Activated T-helper 2 cell treated with anti-CD3 and anti-CD28 coated beads, Interferon-gamma antibody, Interleukin-2, Interleukin-4, amounts not matched to agents 10 μg/mL and 5 μg/mL and 100 μg/mL, durations not matched to agents 14 hours and 24 hours and 36 hours (primary cell): ENCODE measurements at regions not wholly inside any gene's neighbourhood (a gene's known extent, or its start where the extent isn't known, plus 50 kb on each side); places are given as distances from the start of the nearest gene placed in this dataset.

Source experiments
- DNase-seq: peaks from one replicate; pipeline ENCODE4 v3.0.0; 2021; ENCODE audit warnings: low spot score
- H3K27ac Mint-ChIP-seq: one replicate; pipeline ENCODE4 v1.8.0; 2021; ENCODE audit warnings: mixed read lengths
- H3K27me3 Mint-ChIP-seq: one replicate; pipeline ENCODE4 v1.8.0; 2021; ENCODE audit warnings: low read depth, mixed read lengths
- H3K36me3 Mint-ChIP-seq: one replicate; pipeline ENCODE4 v1.8.0; 2021; ENCODE audit warnings: low read depth, mixed read lengths
- H3K4me1 Mint-ChIP-seq: one replicate; pipeline ENCODE4 v1.8.0; 2021; ENCODE audit warnings: low read depth, mixed read lengths
- H3K4me3 Mint-ChIP-seq: one replicate; pipeline ENCODE4 v1.8.0; 2021; ENCODE audit warnings: low read depth, mild to moderate bottlenecking, moderate library complexity, mixed read lengths
- H3K9me3 Mint-ChIP-seq: one replicate; pipeline ENCODE4 v1.8.0; 2021; ENCODE audit warnings: mixed read lengths
- intact Hi-C: fragments of 100-400 bp; cut with micrococcal nuclease; formaldehyde crosslinking; loops from one replicate; pipeline ENCODE4 v1.15.1; 2023

DNA sequence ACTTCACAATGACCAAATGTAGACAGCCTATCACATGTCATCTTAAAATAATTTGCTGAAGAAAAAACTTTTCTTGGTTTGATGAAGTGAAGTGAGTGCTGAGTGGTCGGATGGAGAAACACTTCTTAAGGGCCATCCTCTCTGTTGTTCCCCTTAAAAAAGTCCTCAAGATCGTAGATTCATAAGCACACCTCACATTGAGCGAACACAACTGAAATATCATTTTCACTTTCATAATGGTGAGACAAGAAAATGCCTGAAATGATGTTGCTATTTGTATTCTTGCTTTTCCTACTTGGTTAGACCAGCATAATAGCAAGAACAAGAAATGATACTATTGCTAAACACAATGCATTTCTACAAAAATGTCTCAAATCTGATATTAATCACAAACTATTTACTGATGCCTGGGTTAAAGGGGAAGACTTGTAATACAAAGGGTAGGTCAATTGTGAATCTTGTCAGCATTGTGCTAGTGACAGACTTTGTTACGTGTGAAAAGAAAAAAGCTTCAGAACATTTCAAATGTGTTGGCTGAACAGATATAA lies 305.6 kb upstream of the NR3C2 start:
- no peaks in the 10 kb centered on the region for H3K36me3 Mint-ChIP-seq

DNA sequence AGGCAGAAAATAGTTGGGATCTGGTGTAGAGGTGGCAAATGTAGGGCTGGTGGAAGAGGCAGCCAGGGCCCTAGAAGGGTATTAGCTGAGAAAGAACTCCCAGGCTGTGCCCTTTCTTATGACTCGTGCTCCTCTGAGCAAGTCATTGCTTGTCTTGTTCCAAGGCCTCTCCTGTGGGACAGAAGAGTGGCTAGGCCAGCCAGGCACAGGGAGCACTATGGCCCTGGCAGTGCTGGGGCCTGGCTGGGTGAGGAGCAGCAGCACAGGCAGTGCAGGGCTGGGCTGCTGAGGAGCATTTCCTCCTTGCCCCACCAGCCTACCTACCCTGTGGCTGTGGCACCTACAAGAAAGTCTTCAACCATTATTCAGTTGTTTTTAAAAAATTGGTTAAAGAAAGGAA lies 298.5 kb upstream of the NR3C2 start:
- no peak for DNase-seq
- intact Hi-C loops = no loop called here
- H3K4me1 Mint-ChIP-seq = no peaks in the 10 kb centered on the region

More for the DNA sequence above, 305.6 kb upstream of the NR3C2 start:
- peaks cover 5% of the 10 kb centered on the region for H3K4me1 Mint-ChIP-seq
- DNase-seq = no peak
- intact Hi-C loops = no loop called here
- no peak overlapping the region for H3K4me3 Mint-ChIP-seq
- H3K27ac Mint-ChIP-seq = no peak overlapping the region
- no peaks in the 10 kb centered on the region for H3K9me3 Mint-ChIP-seq
- no peaks in the 10 kb centered on the region for H3K27me3 Mint-ChIP-seq

DNA sequence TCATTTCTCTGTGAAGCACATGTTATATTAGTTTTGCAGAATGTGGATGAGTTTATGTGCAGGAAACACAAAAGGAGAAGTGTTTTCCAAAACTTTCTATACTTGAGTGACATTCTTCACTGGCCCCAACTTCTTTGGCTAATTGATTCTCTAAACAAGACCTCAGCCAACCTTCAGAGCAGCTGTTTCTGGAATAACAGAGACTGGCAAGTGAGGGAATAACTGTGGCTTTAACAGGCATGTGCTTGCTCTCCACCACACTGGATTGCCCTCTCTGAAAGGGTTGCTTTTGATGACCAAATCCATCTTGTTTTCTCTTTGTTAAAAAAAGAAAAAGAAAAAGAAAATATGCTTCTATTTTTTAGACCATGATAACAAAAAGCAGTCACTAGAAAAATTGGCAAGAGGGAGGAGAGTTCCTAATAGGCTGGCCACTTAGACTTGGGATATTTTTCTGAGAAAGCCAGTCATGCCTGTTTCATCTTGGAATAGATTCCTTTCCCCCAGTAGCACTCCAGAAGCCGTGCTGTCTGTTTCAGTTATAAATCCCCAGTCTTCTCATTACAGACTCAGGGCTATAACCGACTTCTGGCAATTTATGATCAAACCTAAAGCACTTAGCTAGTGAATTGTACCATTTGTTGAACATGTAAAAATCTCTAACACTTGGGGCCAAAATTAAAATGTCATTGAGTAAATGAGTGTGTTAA lies 295.0 kb upstream of the NR3C2 start:
- Mint-ChIP-seq H3K9me3 (peaks cover 3% of the 10 kb centered on the region), H3K4me3 (no peak overlapping the region), H3K27me3 (no peaks in the 10 kb centered on the region), H3K27ac (no peak overlapping the region), H3K36me3 (no peaks in the 10 kb centered on the region), H3K4me1 (no peaks in the 10 kb centered on the region)
- intact Hi-C loops = no loop called here
- DNase-seq = no peak

More for the DNA sequence above, 298.5 kb upstream of the NR3C2 start:
- Mint-ChIP-seq H3K9me3 (peaks cover 3% of the 10 kb centered on the region), H3K27ac (no peak overlapping the region), H3K36me3 (no peaks in the 10 kb centered on the region), H3K4me3 (no peak overlapping the region), H3K27me3 (no peaks in the 10 kb centered on the region)

DNA sequence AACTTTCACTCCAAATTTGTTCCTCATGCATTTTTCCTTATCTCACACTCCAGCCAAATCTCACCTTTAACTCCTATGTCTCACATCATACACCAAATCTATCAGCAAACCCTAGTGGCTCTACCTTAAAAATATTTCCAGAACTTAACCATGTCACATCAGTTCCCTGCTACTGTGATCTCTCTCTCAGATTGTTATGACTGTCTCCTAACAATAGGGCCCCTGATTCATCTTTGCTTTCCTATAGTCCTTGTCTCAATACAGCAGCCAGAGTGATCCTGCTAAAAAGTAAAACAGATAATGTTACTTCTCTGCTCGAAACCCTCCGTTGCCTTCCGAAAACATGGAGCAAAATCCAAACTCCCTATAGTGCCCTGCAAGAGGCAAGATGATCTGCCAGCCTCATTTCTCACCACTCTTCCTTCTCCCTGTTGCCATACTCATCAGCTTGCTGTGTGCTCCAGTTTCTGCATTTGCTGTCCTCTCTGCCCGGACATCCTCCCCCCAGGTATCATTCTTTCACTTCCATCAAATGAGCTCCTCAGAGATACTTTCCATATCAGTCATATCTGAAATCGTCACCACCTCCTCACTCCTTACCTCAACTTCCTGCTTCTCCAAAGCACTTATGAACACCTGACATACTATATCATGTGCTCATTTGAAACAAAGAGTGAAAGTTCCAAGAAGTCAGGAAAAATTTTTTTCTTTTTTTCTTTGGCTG lies 293.4 kb upstream of the NR3C2 start:
- intact Hi-C loops = no loop called here
- Mint-ChIP-seq H3K9me3 (peaks cover 3% of the 10 kb centered on the region), H3K27me3 (no peaks in the 10 kb centered on the region), H3K4me1 (no peaks in the 10 kb centered on the region), H3K4me3 (no peak overlapping the region), H3K36me3 (no peaks in the 10 kb centered on the region), H3K27ac (no peak overlapping the region)
- DNase-seq = peak; percentile 8

DNA sequence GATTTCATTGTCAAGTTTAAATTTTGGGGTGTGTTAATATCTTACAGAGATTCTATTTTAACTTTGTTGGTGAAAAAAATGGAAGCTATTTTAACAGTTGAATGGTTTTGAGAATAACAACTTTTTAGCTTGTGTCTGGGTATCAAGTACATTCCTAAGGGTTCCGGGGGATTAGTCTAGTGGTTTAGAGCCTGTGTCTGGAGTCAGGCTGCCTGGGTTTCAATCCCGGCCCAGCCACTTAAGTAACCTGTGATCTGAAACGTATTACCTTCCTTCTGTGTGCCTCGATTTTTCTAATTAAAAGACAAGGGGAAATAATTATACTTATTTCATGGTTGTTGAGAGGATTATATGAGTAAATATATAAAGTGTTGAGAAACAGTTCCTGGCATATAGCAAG lies 288.6 kb upstream of the NR3C2 start:
- Mint-ChIP-seq H3K36me3 (no peaks in the 10 kb centered on the region), H3K4me3 (no peak overlapping the region), H3K4me1 (no peaks in the 10 kb centered on the region), H3K9me3 (no peaks in the 10 kb centered on the region), H3K27ac (no peak overlapping the region), H3K27me3 (no peaks in the 10 kb centered on the region)
- DNase-seq = no peak
- intact Hi-C loops = no loop called here

DNA sequence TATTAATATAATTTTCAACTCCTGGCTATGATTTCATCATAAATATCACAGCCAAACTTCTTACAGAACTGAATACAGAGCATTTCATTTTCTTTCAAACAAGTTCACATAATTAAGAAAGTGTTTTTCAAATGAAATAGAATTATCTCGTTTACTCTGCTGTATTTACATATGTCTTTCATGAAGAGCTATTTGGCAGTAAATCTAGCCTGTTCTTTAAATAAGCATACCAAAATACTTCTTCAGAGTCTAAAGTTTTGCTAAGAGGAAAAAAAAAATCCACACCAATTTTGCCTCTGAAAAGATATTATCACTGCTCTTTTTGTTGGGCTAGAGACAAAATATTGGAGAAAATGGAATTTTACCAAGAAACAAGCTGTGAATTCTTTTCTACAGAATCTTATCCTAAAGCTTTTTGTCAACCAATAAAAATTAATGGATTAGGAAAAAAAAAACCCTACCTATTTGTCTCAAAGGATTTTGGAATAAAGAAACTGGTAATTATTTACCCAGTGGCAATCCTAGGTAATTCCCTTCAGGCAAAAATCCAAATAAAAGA lies 287.9 kb upstream of the NR3C2 start:
- DNase-seq = no peak
- no peaks in the 10 kb centered on the region for H3K9me3 Mint-ChIP-seq
- intact Hi-C loops = no loop called here
- H3K27me3 Mint-ChIP-seq = no peaks in the 10 kb centered on the region
- no peaks in the 10 kb centered on the region for H3K36me3 Mint-ChIP-seq
- no peak overlapping the region for H3K27ac Mint-ChIP-seq
- H3K4me1 Mint-ChIP-seq = no peaks in the 10 kb centered on the region
- H3K4me3 Mint-ChIP-seq = no peak overlapping the region

DNA sequence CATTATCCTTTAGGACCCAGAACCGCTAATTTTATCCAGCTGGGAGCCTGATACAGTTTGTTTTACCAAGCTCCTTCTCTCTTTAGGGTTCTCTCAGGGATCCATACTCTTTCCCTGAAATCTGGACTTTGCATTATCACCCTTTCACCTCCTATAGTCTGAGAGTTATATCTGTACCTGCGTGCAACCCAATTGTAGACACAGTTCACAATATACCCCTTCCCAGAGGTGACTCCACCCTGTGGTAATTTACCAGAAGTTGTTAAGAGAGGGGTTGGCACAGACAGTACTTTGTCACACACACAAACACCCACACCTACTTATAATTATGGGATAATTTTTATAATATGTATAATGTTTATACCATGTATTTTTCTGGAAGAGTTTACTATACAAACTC lies 275.8 kb upstream of the NR3C2 start:
- H3K36me3 Mint-ChIP-seq = no peaks in the 10 kb centered on the region
- no peaks in the 10 kb centered on the region for H3K27me3 Mint-ChIP-seq
- H3K4me3 Mint-ChIP-seq = no peak overlapping the region
- H3K9me3 Mint-ChIP-seq = no peaks in the 10 kb centered on the region
- no peaks in the 10 kb centered on the region for H3K4me1 Mint-ChIP-seq
- no peak for DNase-seq
- no peak overlapping the region for H3K27ac Mint-ChIP-seq
- intact Hi-C loops = no loop called here

DNA sequence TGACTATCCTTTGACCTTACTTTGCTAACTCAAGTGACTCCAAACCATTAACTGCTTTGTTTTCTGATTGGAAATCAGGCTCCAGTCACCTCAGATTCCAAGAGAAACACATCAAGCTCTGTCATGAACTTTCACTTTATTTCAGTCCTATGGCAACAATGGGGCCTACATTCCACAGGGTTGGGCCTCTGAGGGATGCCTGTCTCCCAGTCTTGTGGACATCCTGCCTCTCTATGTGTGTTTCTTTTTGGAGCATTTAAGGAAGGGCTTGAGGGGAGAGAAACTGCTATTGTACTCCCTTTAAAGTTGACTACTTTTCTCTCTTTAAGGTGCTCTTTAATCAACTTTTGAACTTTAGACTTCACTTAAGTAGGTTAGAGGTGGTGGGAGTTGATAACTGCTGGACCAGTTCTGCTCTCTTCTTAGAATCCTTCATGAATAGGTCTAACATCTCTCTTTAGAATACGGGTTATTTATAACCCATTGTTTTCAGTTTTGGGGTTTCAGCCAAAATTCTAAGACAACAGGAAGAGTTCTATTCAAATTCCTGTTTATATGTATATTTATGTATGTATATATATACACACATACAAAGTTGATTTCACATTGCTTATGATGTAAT lies 274.3 kb upstream of the NR3C2 start:
- no peaks in the 10 kb centered on the region for H3K4me1 Mint-ChIP-seq
- H3K27ac Mint-ChIP-seq = no peak overlapping the region
- DNase-seq = no peak
- no peaks in the 10 kb centered on the region for H3K36me3 Mint-ChIP-seq
- H3K9me3 Mint-ChIP-seq = no peaks in the 10 kb centered on the region
- no peak overlapping the region for H3K4me3 Mint-ChIP-seq
- no peaks in the 10 kb centered on the region for H3K27me3 Mint-ChIP-seq
- intact Hi-C loops = no loop called here

DNA sequence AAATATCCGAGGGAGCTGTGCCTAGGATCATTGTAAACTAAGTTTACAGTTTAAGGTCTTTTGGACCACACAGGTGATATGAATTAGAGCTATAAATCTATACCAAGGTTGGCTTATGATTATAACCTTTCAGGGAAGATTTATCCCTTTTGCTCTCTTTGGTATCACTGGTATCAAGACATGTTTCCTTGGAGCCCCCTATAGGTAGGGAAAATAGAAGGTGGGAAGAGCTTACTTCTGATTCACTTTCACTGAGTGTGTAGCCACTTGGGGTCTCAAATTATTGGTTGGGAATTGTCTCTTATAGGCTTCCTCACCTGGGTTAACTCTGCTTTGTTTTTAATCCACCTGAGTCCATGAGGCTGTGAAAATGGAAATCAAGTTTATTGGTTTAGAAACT lies 262.1 kb upstream of the NR3C2 start:
- Mint-ChIP-seq H3K4me1 (no peaks in the 10 kb centered on the region), H3K9me3 (peaks cover 8% of the 10 kb centered on the region), H3K27me3 (no peaks in the 10 kb centered on the region), H3K27ac (no peak overlapping the region), H3K4me3 (no peak overlapping the region), H3K36me3 (no peaks in the 10 kb centered on the region)
- no peak for DNase-seq
- intact Hi-C loops = no loop called here

DNA sequence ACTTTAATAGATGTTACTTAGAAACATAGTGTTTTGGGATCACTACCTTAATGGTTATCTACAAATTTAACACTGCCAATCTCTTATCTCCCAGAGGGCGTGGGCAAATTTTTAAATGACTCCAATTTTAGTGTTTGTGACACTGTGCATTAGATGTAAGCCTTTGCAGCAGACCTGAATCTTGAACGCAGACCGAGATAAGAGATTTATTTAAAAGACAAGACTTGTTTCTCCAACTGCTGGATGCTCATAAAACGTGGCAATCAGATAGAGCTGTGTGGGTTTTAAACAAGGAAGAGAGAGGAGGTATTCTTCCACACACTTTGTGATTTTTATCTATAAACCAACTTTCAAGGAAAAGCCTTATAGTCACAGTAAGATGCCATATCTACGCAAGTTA lies 252.5 kb upstream of the NR3C2 start:
- Mint-ChIP-seq H3K4me1 (no peaks in the 10 kb centered on the region), H3K27me3 (no peaks in the 10 kb centered on the region), H3K27ac (no peak overlapping the region), H3K9me3 (no peaks in the 10 kb centered on the region), H3K4me3 (no peak overlapping the region), H3K36me3 (no peaks in the 10 kb centered on the region)
- no peak for DNase-seq
- intact Hi-C loops = no loop called here

DNA sequence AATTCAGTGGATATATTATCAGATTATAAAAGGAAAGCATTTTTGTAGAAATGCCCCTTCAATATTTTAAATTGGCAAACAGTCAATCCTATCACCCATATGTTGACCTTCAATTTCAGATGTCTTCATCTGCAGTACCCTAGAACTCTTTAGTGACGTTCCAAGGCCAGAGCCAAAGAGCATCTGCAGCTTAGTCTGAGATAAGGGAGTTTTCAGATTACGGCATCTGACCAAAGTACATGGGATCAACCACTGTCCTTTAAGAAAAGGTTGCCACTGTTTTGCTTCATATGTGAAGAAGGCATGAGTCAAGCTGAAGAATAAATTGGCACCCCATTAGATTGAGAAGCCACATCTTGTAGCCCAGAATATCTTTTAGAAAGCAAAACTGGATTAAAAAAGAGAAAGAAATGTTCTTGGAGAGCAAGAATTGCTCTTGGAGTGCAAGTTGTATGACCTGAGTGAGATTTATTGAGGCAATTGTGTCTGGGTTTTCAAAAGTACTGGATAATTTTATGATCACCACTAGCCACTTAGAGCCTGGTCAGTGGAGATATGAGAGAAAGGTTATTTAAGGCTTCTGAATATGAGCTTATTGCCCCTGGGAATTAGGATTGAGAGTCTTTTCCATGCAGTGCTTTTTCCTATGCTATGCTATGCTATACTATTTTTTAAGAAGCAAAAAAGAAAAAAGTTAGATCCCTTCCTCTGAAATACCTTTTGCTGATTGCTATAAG lies 251.9 kb upstream of the NR3C2 start:
- no peaks in the 10 kb centered on the region for H3K4me1 Mint-ChIP-seq
- no peak overlapping the region for H3K27ac Mint-ChIP-seq
- intact Hi-C loops = no loop called here
- H3K36me3 Mint-ChIP-seq = no peaks in the 10 kb centered on the region
- H3K27me3 Mint-ChIP-seq = no peaks in the 10 kb centered on the region
- no peak for DNase-seq
- no peaks in the 10 kb centered on the region for H3K9me3 Mint-ChIP-seq
- no peak overlapping the region for H3K4me3 Mint-ChIP-seq

DNA sequence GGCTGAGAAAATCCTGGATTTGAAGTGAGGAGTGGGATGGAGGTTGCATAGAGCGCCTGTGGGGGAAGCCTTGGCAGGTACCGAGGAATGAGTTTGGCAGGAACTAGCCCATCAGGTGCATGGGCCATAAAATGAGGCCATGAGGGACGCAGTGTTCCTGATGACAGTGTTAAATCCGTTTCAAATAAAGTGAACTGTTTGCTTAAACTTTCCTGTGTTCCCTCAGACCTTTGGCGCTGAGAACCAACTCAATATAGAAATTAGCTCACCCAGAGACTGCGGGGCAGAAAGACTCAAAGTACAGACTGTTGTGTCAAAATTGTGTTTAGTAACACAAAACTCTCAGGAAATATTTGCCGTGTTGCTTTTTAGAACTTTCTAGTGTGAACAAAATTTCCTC lies 250.0 kb upstream of the NR3C2 start:
- Mint-ChIP-seq H3K4me1 (no peaks in the 10 kb centered on the region), H3K27ac (no peak overlapping the region), H3K36me3 (no peaks in the 10 kb centered on the region), H3K4me3 (no peak overlapping the region), H3K27me3 (no peaks in the 10 kb centered on the region), H3K9me3 (no peaks in the 10 kb centered on the region)
- no peak for DNase-seq
- intact Hi-C loops = no loop called here
